OCI-LY1 (cell line): ENCODE measurements at regions not wholly inside any gene's neighbourhood (a gene's known extent, or its start where the extent isn't known, plus 50 kb on each side); places are given as distances from the start of the nearest gene placed in this dataset.

ENCODE experiments used
- EZH2 ChIP-seq: fragments of 200-600 bp; sonication (generic), shearing (Covaris generic); IDR thresholded peaks from 2 replicates; pipeline ENCODE4 v1.8.0; 2017; ENCODE audit warnings: borderline replicate concordance, mixed run types, mild to moderate bottlenecking, antibody characterized with exemption, low read length, moderate library complexity, mixed read lengths
- TF ChIP-seq, protein P1 (sequence below): fragments of 200-600 bp; sonication (generic), shearing (Covaris generic); IDR thresholded peaks from 2 replicates; pipeline ENCODE4 v1.5.1; 2017; ENCODE audit warnings: mild to moderate bottlenecking, antibody characterized with exemption, low read length, moderate library complexity, mixed read lengths

DNA sequence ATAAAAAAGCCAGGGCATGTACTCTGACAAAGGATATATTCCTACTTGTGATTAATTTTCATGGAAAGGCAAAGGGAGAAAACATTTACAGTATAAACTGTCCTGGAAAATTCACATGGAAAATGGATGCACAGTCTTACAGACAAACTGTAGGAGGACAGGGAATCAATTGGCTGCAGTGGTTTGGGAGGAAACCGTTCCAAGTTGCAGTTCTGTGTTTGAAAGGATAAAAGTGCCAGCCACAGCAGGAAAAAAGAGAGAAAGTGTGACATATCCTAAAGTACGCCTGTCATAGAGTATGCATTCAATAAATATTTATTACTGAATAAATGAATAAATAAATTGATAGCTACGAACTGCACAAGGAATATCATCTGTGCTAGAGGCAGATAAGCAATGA, 462.9 kb downstream of the RAB38 start:
- TF ChIP-seq, protein P1, sequence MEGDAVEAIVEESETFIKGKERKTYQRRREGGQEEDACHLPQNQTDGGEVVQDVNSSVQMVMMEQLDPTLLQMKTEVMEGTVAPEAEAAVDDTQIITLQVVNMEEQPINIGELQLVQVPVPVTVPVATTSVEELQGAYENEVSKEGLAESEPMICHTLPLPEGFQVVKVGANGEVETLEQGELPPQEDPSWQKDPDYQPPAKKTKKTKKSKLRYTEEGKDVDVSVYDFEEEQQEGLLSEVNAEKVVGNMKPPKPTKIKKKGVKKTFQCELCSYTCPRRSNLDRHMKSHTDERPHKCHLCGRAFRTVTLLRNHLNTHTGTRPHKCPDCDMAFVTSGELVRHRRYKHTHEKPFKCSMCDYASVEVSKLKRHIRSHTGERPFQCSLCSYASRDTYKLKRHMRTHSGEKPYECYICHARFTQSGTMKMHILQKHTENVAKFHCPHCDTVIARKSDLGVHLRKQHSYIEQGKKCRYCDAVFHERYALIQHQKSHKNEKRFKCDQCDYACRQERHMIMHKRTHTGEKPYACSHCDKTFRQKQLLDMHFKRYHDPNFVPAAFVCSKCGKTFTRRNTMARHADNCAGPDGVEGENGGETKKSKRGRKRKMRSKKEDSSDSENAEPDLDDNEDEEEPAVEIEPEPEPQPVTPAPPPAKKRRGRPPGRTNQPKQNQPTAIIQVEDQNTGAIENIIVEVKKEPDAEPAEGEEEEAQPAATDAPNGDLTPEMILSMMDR = no peak
- no peak for TF ChIP-seq EZH2
